ENCODE measurements at regions not wholly inside any gene's neighbourhood (a gene's known extent, or its start where the extent isn't known, plus 50 kb on each side); places are given as distances from the start of the nearest gene placed in this dataset.

DNA sequence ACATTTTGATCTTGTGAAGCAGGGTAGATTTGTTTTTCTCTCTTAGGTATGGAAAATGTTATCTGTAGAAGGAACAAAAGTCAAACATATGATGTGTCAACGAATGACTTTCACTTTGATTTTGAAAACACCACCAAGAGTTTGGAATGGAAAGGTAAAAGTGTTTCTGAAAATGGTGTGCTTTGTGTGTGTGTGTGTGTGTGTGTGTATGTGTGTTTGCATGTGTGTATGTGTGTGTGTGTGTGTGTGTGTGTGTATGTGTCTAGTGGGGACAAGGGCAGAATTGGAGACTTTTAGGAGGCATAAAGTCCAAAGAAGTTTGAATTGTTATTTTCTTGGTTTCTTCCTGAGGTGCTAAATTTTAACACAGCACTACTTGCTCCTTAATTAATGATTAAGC, 115.4 kb upstream of the PRKCQ start:
- TF ChIP-seq POLR2A (IDR thresholded peaks at IDR 0.05): no peak
- TF ChIP-seq, protein P1, sequence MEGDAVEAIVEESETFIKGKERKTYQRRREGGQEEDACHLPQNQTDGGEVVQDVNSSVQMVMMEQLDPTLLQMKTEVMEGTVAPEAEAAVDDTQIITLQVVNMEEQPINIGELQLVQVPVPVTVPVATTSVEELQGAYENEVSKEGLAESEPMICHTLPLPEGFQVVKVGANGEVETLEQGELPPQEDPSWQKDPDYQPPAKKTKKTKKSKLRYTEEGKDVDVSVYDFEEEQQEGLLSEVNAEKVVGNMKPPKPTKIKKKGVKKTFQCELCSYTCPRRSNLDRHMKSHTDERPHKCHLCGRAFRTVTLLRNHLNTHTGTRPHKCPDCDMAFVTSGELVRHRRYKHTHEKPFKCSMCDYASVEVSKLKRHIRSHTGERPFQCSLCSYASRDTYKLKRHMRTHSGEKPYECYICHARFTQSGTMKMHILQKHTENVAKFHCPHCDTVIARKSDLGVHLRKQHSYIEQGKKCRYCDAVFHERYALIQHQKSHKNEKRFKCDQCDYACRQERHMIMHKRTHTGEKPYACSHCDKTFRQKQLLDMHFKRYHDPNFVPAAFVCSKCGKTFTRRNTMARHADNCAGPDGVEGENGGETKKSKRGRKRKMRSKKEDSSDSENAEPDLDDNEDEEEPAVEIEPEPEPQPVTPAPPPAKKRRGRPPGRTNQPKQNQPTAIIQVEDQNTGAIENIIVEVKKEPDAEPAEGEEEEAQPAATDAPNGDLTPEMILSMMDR (IDR thresholded peaks at IDR 0.05 in 8 of 11, conservative IDR thresholded peaks at IDR 0.05 in 3 of 11): no peak
